IMR-90 (cell line): ENCODE measurements at regions not wholly inside any gene's neighbourhood (a gene's known extent, or its start where the extent isn't known, plus 50 kb on each side); places are given as distances from the start of the nearest gene placed in this dataset.

Experiments used
- ATAC-seq: fragments of 200-7000 bp; cut with Tn5 transposase; 2 replicates; pipeline ENCODE4 v1.9.1; 2020; ENCODE audit warnings: low read depth, mild to moderate bottlenecking, moderate library complexity
- BruUV-seq: library from RNA; stranded (reverse); fragments of 400-500 nt; replicated peaks from 2 replicates; lab custom pipeline; 2021; lab: Mats Ljungman, UMichigan
- CTCF ChIA-PET: fragments of 300-600 bp; formaldehyde crosslinking; extraction: SDS; loops from one replicate; lab custom pipeline; 2021; ENCODE audit warnings: antibody characterized with exemption; lab: Yijun Ruan, JAX
- POLR2A ChIA-PET: fragments of 300-600 bp; sonication (Branson Sonifier 250); formaldehyde crosslinking; loops from one replicate; lab custom pipeline; 2022; ENCODE audit warnings: antibody characterized with exemption; ENCODE audit not compliant: unreplicated experiment; lab: Charles Lee
- DNase-seq: peaks from one replicate; pipeline ENCODE4 v3.0.0; 2013
- H2AFZ ChIP-seq: replicated peaks from 2 replicates; pipeline ENCODE3; 2013; ENCODE audit warnings: low read length, mild to moderate bottlenecking; ENCODE audit not compliant: poor library complexity
- H2AK5ac ChIP-seq: 2 replicates; pipeline ENCODE4 v1.6.1; 2013; ENCODE audit warnings: low read depth, low read length, inconsistent platforms
- H2AK9ac ChIP-seq: replicated peaks from 2 replicates; pipeline ENCODE3; 2013; ENCODE audit warnings: mild to moderate bottlenecking, low read depth, low read length, moderate library complexity; ENCODE audit not compliant: poor library complexity
- H2BK120ac ChIP-seq: 2 replicates; pipeline ENCODE4 v1.6.1; 2013; ENCODE audit warnings: low read depth, low read length, inconsistent platforms
- H2BK15ac ChIP-seq: 3 replicates; pipeline ENCODE4 v1.6.1; 2013; ENCODE audit warnings: low read depth, low read length, inconsistent platforms
- H2BK20ac ChIP-seq: 2 replicates; pipeline ENCODE4 v1.6.1; 2013; ENCODE audit warnings: low read depth, mild to moderate bottlenecking, inconsistent platforms, low read length, moderate library complexity
- H2BK5ac ChIP-seq: 2 replicates; pipeline ENCODE4 v1.6.1; 2013; ENCODE audit warnings: mild to moderate bottlenecking, low read depth, low read length, inconsistent platforms; ENCODE audit not compliant: poor library complexity, severe bottlenecking
- H3K14ac ChIP-seq: replicated peaks from 2 replicates; pipeline ENCODE4 v1.6.1; 2013; ENCODE audit warnings: low read depth, low read length, inconsistent platforms
- H3K18ac ChIP-seq: 2 replicates; pipeline ENCODE4 v1.6.1; 2013; ENCODE audit warnings: low read depth, low read length, control low read depth
- H3K23ac ChIP-seq: 2 replicates; pipeline ENCODE4 v1.6.1; 2013; ENCODE audit warnings: low read depth, low read length, inconsistent platforms
- H3K27ac ChIP-seq: 2 replicates; pipeline ENCODE4 v1.5.1; 2013; ENCODE audit warnings: mild to moderate bottlenecking, control low read depth, low read length; ENCODE audit not compliant: insufficient read depth
- H3K27me3 ChIP-seq: 2 replicates; pipeline ENCODE4 v1.6.1; 2013; ENCODE audit warnings: low read length; ENCODE audit not compliant: control insufficient read depth, insufficient read depth
- H3K36me3 ChIP-seq: 2 replicates; pipeline ENCODE4 v1.6.1; 2013; ENCODE audit warnings: low read length, mixed read lengths; ENCODE audit not compliant: control insufficient read depth, insufficient read depth
- H3K4ac ChIP-seq: 2 replicates; pipeline ENCODE4 v1.6.1; 2013; ENCODE audit warnings: low read depth, low read length, inconsistent platforms
- H3K4me1 ChIP-seq: 2 replicates; pipeline ENCODE4 v1.6.1; 2013; ENCODE audit warnings: low read length, mixed read lengths; ENCODE audit not compliant: control insufficient read depth, insufficient read depth
- H3K4me2 ChIP-seq: 2 replicates; pipeline ENCODE4 v1.6.1; 2013; ENCODE audit warnings: low read depth, mild to moderate bottlenecking, control low read depth, low read length, moderate library complexity
- H3K4me3 ChIP-seq: 2 replicates; pipeline ENCODE4 v1.5.1; 2013; ENCODE audit warnings: low read depth, mild to moderate bottlenecking, control low read depth, low read length, moderate library complexity; ENCODE audit not compliant: insufficient read depth
- H3K56ac ChIP-seq: 2 replicates; pipeline ENCODE4 v1.6.1; 2013; ENCODE audit warnings: low read length, inconsistent platforms; ENCODE audit not compliant: insufficient read depth; ENCODE audit errors: extremely low read depth
- H3K79me1 ChIP-seq, 2 experiments: 2 replicates each; pipeline ENCODE4 v1.6.1; 2013; ENCODE audit warnings: low read length in 2 of 2, inconsistent platforms in 1 of 2, low read depth in 1 of 2
- H3K9ac ChIP-seq: 2 replicates; pipeline ENCODE4 v1.6.1; 2013; ENCODE audit warnings: low read depth, low read length, control low read depth
- H3K9me1 ChIP-seq: 2 replicates; pipeline ENCODE4 v1.6.1; 2013; ENCODE audit warnings: low read length, inconsistent platforms; ENCODE audit not compliant: insufficient read depth
- H3K9me3 ChIP-seq: 2 replicates; pipeline ENCODE4 v1.6.1; 2013; ENCODE audit warnings: low read length; ENCODE audit not compliant: control insufficient read depth, insufficient read depth
- H4K20me1 ChIP-seq: 2 replicates; pipeline ENCODE4 v1.6.1; 2013; ENCODE audit warnings: low read length, inconsistent platforms; ENCODE audit not compliant: insufficient read depth
- H4K5ac ChIP-seq: 2 replicates; pipeline ENCODE4 v1.6.1; 2013; ENCODE audit warnings: mild to moderate bottlenecking, low read depth, low read length, control low read depth
- H4K8ac ChIP-seq, 2 experiments: 2 replicates each; pipeline ENCODE4 v1.6.1; 2013; ENCODE audit warnings: low read depth in 2 of 2, low read length in 2 of 2, control low read depth in 1 of 2, inconsistent platforms in 1 of 2
- H4K91ac ChIP-seq: 2 replicates; pipeline ENCODE4 v1.6.1; 2013; ENCODE audit warnings: low read depth, low read length, inconsistent platforms; ENCODE audit not compliant: insufficient read depth
- BHLHE40 ChIP-seq: fragments of 150-350 bp; IDR thresholded peaks from 2 replicates; pipeline ENCODE4 v1.6.1; 2016; ENCODE audit warnings: mild to moderate bottlenecking, low read depth, low read length
- CEBPB ChIP-seq: IDR thresholded peaks from 2 replicates; pipeline ENCODE4 v1.6.1; 2012; ENCODE audit warnings: low read depth, low read length, improper control_type of control experiment
- CHD1 ChIP-seq: IDR thresholded peaks from 2 replicates; pipeline ENCODE4 v1.6.1; 2012; ENCODE audit warnings: low read depth, low read length, improper control_type of control experiment
- CTCF ChIP-seq: conservative IDR thresholded peaks from 2 replicates; pipeline ENCODE4 v1.5.1; 2012; ENCODE audit warnings: mild to moderate bottlenecking, low read depth, low read length, improper control_type of control experiment
- ELK1 ChIP-seq: fragments of 150-350 bp; IDR thresholded peaks from 2 replicates; pipeline ENCODE4 v1.6.1; 2016; ENCODE audit warnings: low read depth, mild to moderate bottlenecking, low read length, moderate library complexity, borderline replicate concordance
- FOS ChIP-seq: fragments of 150-350 bp; IDR thresholded peaks from 2 replicates; pipeline ENCODE4 v1.6.1; 2016; ENCODE audit warnings: low read depth, low read length
- MAFK ChIP-seq: IDR thresholded peaks from 2 replicates; pipeline ENCODE4 v1.6.1; 2012; ENCODE audit warnings: low read depth, low read length, improper control_type of control experiment
- MXI1 ChIP-seq: IDR thresholded peaks from 2 replicates; pipeline ENCODE4 v1.6.1; 2012; ENCODE audit warnings: low read depth, mild to moderate bottlenecking, low read length, moderate library complexity, borderline replicate concordance
- NFE2L2 ChIP-seq: fragments of 150-350 bp; IDR thresholded peaks from 2 replicates; pipeline ENCODE4 v1.6.1; 2016; ENCODE audit warnings: low read depth, mild to moderate bottlenecking, low read length
- RCOR1 ChIP-seq: IDR thresholded peaks from 2 replicates; pipeline ENCODE4 v1.6.1; 2012; ENCODE audit warnings: mild to moderate bottlenecking, low read length, improper control_type of control experiment; ENCODE audit not compliant: insufficient replicate concordance
- USF2 ChIP-seq: fragments of 150-350 bp; IDR thresholded peaks from 2 replicates; pipeline ENCODE4 v1.6.1; 2017; ENCODE audit warnings: mild to moderate bottlenecking, antibody characterized with exemption, low read length, low read depth
- dilution Hi-C: fragments of 300-500 bp; cut with HindIII; formaldehyde crosslinking; loops from one replicate; pipeline ENCODE4 v1.14.3; 2018; ENCODE audit warnings: low sequenced_read_pairs; ENCODE audit not compliant: unreplicated experiment
- in situ Hi-C: fragments of 300-500 bp; cut with MboI; formaldehyde crosslinking; loops from 3 replicates; pipeline ENCODE4 v1.14.3; 2019; ENCODE audit warnings: low sequenced_read_pairs, inconsistent platforms, mixed read lengths
- intact Hi-C: fragments of 100-400 bp; cut with micrococcal nuclease; formaldehyde crosslinking; loops from 2 replicates; pipeline ENCODE4 v1.10.0; 2022

GRCh38 chr3:118564800-118565199 is 469.8 kb downstream of the IGSF11 start:
- H3K18ac ChIP-seq = no peak overlapping the region
- H2BK15ac ChIP-seq = no peak overlapping the region
- H3K56ac ChIP-seq = no peak overlapping the region
- H2AK5ac ChIP-seq = no peak overlapping the region
- no peak for TF ChIP-seq CEBPB
- no peak for TF ChIP-seq CHD1
- TF ChIP-seq RCOR1 = no peak
- TF ChIP-seq USF2 = no peak
- no peak for TF ChIP-seq FOS
- no peak for TF ChIP-seq NFE2L2
- no peak for TF ChIP-seq MXI1
- TF ChIP-seq ELK1 = no peak
- no peak for TF ChIP-seq MAFK
- no peak for TF ChIP-seq BHLHE40
- no peak for TF ChIP-seq CTCF
- no peaks in the 10 kb centered on the region for H3K4me1 ChIP-seq
- no peak overlapping the region for H4K91ac ChIP-seq
- no peak overlapping the region for H2BK120ac ChIP-seq
- no peak overlapping the region for H3K4me2 ChIP-seq
- H2BK20ac ChIP-seq = no peak overlapping the region
- H3K9ac ChIP-seq = no peak overlapping the region
- no peaks in the 10 kb centered on the region for H3K36me3 ChIP-seq
- ATAC-seq (no peak), DNase-seq (no peak)
- H3K4ac ChIP-seq = no peak overlapping the region
- no peaks in the 10 kb centered on the region for H3K9me1 ChIP-seq
- H3K14ac ChIP-seq = no peak overlapping the region
- no peaks in the 10 kb centered on the region for H3K9me3 ChIP-seq
- no peak overlapping the region for H2BK5ac ChIP-seq
- no peak overlapping the region for H3K4me3 ChIP-seq
- no peak overlapping the region for H2AFZ ChIP-seq
- H3K27ac ChIP-seq = no peak overlapping the region
- ChIA-PET CTCF (no interaction called here), POLR2A (no interaction called here)
- BruUV-seq = no TSS peak
- no peak overlapping the region for H4K5ac ChIP-seq
- in situ Hi-C loops = no loop called here
- H3K23ac ChIP-seq = no peak overlapping the region
- no peak overlapping the region for H2AK9ac ChIP-seq
- dilution Hi-C loops = no loop called here
- no peaks in the 10 kb centered on the region for H3K27me3 ChIP-seq
- H4K8ac ChIP-seq = no peak overlapping the region
- no peaks in the 10 kb centered on the region for H3K79me1 ChIP-seq
- H4K20me1 ChIP-seq = no peaks in the 10 kb centered on the region
- intact Hi-C loops = no loop called here
